HL-60 (cell line): ENCODE measurements at regions not wholly inside any gene's neighbourhood (a gene's known extent, or its start where the extent isn't known, plus 50 kb on each side); places are given as distances from the start of the nearest gene placed in this dataset.

Experiments used
- DNase-seq, 2 experiments: peaks; one replicate each; pipeline ENCODE4 v3.0.0-alpha.2; 2010 to 2020; ENCODE audit warnings: low read depth in 1 of 2, low spot score in 1 of 2
- H3K27ac ChIP-seq: fragments of 250-450 bp; sonication (Bioruptor Pico); replicated peaks from 2 replicates; pipeline ENCODE4 v1.5.1; 2020; ENCODE audit warnings: mild to moderate bottlenecking, moderate library complexity
- H3K27me3 ChIP-seq: fragments of 250-450 bp; sonication (Bioruptor Pico); 2 replicates; pipeline ENCODE4 v1.5.1; 2021; ENCODE audit warnings: mild to moderate bottlenecking, moderate library complexity; ENCODE audit not compliant: insufficient read depth, poor library complexity, severe bottlenecking
- H3K4me3 ChIP-seq: replicated peaks from 2 replicates; pipeline ENCODE4 v1.5.1; 2011; ENCODE audit warnings: mild to moderate bottlenecking, control low read depth, low read length; ENCODE audit not compliant: insufficient read depth
- CTCF ChIP-seq: IDR thresholded peaks from one replicate; pipeline ENCODE4 v1.5.1; 2011; ENCODE audit warnings: low read length, control low read depth, inconsistent platforms; ENCODE audit not compliant: insufficient read depth
- GABPA ChIP-seq: IDR thresholded peaks from 2 replicates; pipeline ENCODE4 v1.6.1; 2012; ENCODE audit warnings: low read depth
- POLR2AphosphoS5 ChIP-seq: IDR thresholded peaks from 2 replicates; pipeline ENCODE4 v1.6.1; 2012; ENCODE audit warnings: low read depth
- SPI1 ChIP-seq: IDR thresholded peaks from 2 replicates; pipeline ENCODE4 v1.6.1; 2012; ENCODE audit warnings: low read depth, mild to moderate bottlenecking, borderline replicate concordance
- TF ChIP-seq, protein P1 (sequence below): IDR thresholded peaks from 2 replicates; pipeline ENCODE4 v1.6.1; 2012; ENCODE audit warnings: low read depth; ENCODE audit not compliant: insufficient replicate concordance

DNA sequence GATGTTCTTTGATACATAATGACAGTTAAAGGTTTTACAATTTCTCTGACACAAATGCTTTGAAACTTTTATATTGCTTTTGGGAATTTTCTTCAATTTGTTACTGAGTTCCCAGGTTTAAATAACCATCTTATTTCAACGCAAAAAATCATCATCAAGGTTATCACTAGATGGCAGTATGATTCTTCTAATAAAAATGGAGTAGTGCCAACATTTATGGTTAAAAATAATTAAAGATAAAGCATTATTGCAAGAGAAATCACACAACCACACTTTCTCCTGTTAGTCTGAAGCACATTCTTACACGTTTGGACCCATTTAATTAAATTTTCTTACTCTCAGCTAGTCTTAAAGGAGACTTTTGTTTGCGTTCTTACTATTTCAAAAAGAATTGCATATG, 611.3 kb upstream of the CPXCR1 start:
- TF ChIP-seq CTCF (no peak), SPI1 (no peak), POLR2AphosphoS5 (no peak)
- no peak overlapping the region for H3K4me3 ChIP-seq
- DNase-seq: no peak
- no peaks in the 10 kb centered on the region for H3K27me3 ChIP-seq
- H3K27ac ChIP-seq: no peak overlapping the region

DNA sequence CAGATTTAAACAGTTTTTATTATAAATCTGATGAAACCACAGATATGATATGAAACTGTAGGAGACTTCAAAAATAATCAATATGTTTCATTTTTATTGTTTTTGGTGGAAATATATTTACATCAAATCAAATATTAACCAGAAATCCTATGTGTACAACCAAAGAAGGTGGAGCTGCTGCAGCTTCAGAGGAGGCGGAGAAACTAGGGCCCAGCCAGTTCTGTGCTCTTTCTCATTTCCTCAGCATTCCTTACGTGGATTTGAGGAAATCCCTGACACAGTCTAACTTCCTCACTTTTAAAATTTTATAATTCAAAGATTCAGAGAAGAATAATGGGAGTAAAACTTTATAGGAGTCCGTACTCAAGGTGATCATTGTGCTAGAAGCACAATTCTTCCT, 610.7 kb upstream of the CPXCR1 start:
- H3K27me3 ChIP-seq: no peaks in the 10 kb centered on the region
- no peak overlapping the region for H3K27ac ChIP-seq

GRCh38 chrX:88146577-88146976, 600.4 kb upstream of the CPXCR1 start:
- Histone ChIP-seq H3K27me3 (no peaks in the 10 kb centered on the region), H3K27ac (no peak overlapping the region), H3K4me3 (no peak overlapping the region)
- no peak for DNase-seq
- TF ChIP-seq CTCF: no peak
- TF ChIP-seq, protein P1, sequence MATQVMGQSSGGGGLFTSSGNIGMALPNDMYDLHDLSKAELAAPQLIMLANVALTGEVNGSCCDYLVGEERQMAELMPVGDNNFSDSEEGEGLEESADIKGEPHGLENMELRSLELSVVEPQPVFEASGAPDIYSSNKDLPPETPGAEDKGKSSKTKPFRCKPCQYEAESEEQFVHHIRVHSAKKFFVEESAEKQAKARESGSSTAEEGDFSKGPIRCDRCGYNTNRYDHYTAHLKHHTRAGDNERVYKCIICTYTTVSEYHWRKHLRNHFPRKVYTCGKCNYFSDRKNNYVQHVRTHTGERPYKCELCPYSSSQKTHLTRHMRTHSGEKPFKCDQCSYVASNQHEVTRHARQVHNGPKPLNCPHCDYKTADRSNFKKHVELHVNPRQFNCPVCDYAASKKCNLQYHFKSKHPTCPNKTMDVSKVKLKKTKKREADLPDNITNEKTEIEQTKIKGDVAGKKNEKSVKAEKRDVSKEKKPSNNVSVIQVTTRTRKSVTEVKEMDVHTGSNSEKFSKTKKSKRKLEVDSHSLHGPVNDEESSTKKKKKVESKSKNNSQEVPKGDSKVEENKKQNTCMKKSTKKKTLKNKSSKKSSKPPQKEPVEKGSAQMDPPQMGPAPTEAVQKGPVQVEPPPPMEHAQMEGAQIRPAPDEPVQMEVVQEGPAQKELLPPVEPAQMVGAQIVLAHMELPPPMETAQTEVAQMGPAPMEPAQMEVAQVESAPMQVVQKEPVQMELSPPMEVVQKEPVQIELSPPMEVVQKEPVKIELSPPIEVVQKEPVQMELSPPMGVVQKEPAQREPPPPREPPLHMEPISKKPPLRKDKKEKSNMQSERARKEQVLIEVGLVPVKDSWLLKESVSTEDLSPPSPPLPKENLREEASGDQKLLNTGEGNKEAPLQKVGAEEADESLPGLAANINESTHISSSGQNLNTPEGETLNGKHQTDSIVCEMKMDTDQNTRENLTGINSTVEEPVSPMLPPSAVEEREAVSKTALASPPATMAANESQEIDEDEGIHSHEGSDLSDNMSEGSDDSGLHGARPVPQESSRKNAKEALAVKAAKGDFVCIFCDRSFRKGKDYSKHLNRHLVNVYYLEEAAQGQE: no peak
- TF ChIP-seq SPI1: no peak
- TF ChIP-seq GABPA: no peak
- no peak for TF ChIP-seq POLR2AphosphoS5

More for the DNA sequence above, 610.7 kb upstream of the CPXCR1 start:
- TF ChIP-seq, protein P1: no peak
- TF ChIP-seq CTCF (no peak), GABPA (no peak), POLR2AphosphoS5 (no peak), SPI1 (no peak)
- no peak overlapping the region for H3K4me3 ChIP-seq
- no peak for DNase-seq

- DNase-seq: no peak
These were observed 576.5 kb upstream of the CPXCR1 start for GRCh38 chrX:88170553-88170952.

More at GRCh38 chrX:88170553-88170952, 576.5 kb upstream of the CPXCR1 start:
- Histone ChIP-seq H3K27ac (no peak overlapping the region), H3K27me3 (no peaks in the 10 kb centered on the region), H3K4me3 (no peak overlapping the region)
- TF ChIP-seq CTCF (no peak), GABPA (no peak), SPI1 (no peak), POLR2AphosphoS5 (no peak)
- TF ChIP-seq, protein P1: no peak
